GM06990 (cell line): ENCODE measurements at regions not wholly inside any gene's neighbourhood (a gene's known extent, or its start where the extent isn't known, plus 50 kb on each side); places are given as distances from the start of the nearest gene placed in this dataset.
A peak's percentile ranks its signal among the peaks of the same experiment; 100 is the strongest.

ENCODE experiments used
- DNase-seq: peaks from one replicate; pipeline ENCODE4 v3.0.0-alpha.2; 2011; ENCODE audit not compliant: insufficient read length; ENCODE audit errors: extremely low read depth
- H3K27me3 ChIP-seq: replicated peaks from 2 replicates; pipeline ENCODE4 v1.6.0; 2011; ENCODE audit warnings: low read length; ENCODE audit not compliant: control insufficient read depth, insufficient read depth
- H3K36me3 ChIP-seq: 2 replicates; pipeline ENCODE4 v1.5.1; 2011; ENCODE audit warnings: low read length; ENCODE audit not compliant: control insufficient read depth, insufficient read depth
- H3K4me3 ChIP-seq: replicated peaks from 2 replicates; pipeline ENCODE4 v1.5.1; 2011; ENCODE audit warnings: low read depth, mild to moderate bottlenecking, control low read depth, low read length
- CTCF ChIP-seq: IDR thresholded peaks from 2 replicates; pipeline ENCODE4 v1.5.1; 2011; ENCODE audit warnings: low read length, control low read depth, mild to moderate bottlenecking, inconsistent platforms; ENCODE audit not compliant: insufficient read depth, poor library complexity, severe bottlenecking

- no peak for TF ChIP-seq CTCF
- DNase-seq, result no peak
- H3K4me3 ChIP-seq, result no peak overlapping the region
- no peaks in the 10 kb centered on the region for H3K27me3 ChIP-seq
- H3K36me3 ChIP-seq, result no peaks in the 10 kb centered on the region
These were observed 542.0 kb downstream of the NUF2 start for GRCh38 chr1:163863731-163864130.

GRCh38 chr1:163864207-163864606, 542.5 kb downstream of the NUF2 start:
- Histone ChIP-seq H3K36me3 (no peaks in the 10 kb centered on the region), H3K4me3 (no peak overlapping the region), H3K27me3 (no peaks in the 10 kb centered on the region)
- no peak for DNase-seq
- no peak for TF ChIP-seq CTCF

- H3K36me3 ChIP-seq, result no peaks in the 10 kb centered on the region
- no peak overlapping the region for H3K4me3 ChIP-seq
- no peaks in the 10 kb centered on the region for H3K27me3 ChIP-seq
- TF ChIP-seq CTCF, result no peak
- no peak for DNase-seq
These were observed 544.8 kb downstream of the NUF2 start for GRCh38 chr1:163866564-163866963.

GRCh38 chr1:163870666-163871065, 548.9 kb downstream of the NUF2 start:
- Histone ChIP-seq H3K27me3 (no peaks in the 10 kb centered on the region), H3K36me3 (no peaks in the 10 kb centered on the region), H3K4me3 (no peak overlapping the region)
- no peak for DNase-seq
- no peak for TF ChIP-seq CTCF

- no peak overlapping the region for H3K4me3 ChIP-seq
- no peak for TF ChIP-seq CTCF
- no peak for DNase-seq
These were observed 550.3 kb downstream of the NUF2 start for GRCh38 chr1:163872067-163872466.

GRCh38 chr1:163874070-163874469, 552.3 kb downstream of the NUF2 start:
- no peaks in the 10 kb centered on the region for H3K27me3 ChIP-seq
- H3K4me3 ChIP-seq, result no peak overlapping the region
- H3K36me3 ChIP-seq, result no peaks in the 10 kb centered on the region
- DNase-seq, result no peak
- TF ChIP-seq CTCF, result peak; percentile 49

More at GRCh38 chr1:163872067-163872466, 550.3 kb downstream of the NUF2 start:
- Histone ChIP-seq H3K27me3 (no peaks in the 10 kb centered on the region), H3K36me3 (no peaks in the 10 kb centered on the region)
